HCT116 (cell line): ENCODE measurements at regions not wholly inside any gene's neighbourhood (a gene's known extent, or its start where the extent isn't known, plus 50 kb on each side); places are given as distances from the start of the nearest gene placed in this dataset.

Experiments used
- ATAC-seq: fragments of 200-7000 bp; cut with Tn5 transposase; 2 replicates; pipeline ENCODE4 v1.9.1; 2020; ENCODE audit warnings: mild to moderate bottlenecking, moderate library complexity
- BruUV-seq: library from RNA; stranded (reverse); fragments of 400-500 nt; replicated peaks from 2 replicates; lab custom pipeline; 2021; lab: Mats Ljungman, UMichigan
- CTCF ChIA-PET: fragments of 300-600 bp; sonication (Branson Sonifier 250); formaldehyde crosslinking; loops from one replicate; lab custom pipeline; 2021; ENCODE audit warnings: antibody characterized with exemption; lab: Charles Lee
- POLR2A ChIA-PET: fragments of 300-600, 350-600 bp; sonication (Branson Sonifier 250); formaldehyde crosslinking; loops from one replicate; lab custom pipeline; 2021; ENCODE audit warnings: antibody characterized with exemption; lab: Charles Lee
- RAD21 ChIA-PET, 2 experiments: fragments of 300-600 bp; sonication (Branson Sonifier 250); formaldehyde crosslinking; loops; one replicate each; lab custom pipeline; 2023; ENCODE audit warnings: low total read pairs in 2 of 2; ENCODE audit not compliant: uncharacterized antibody in 2 of 2, unreplicated experiment in 2 of 2, low non-redundant PET in 1 of 2; lab: Charles Lee
- DNase-seq: peaks from one replicate; pipeline ENCODE4 v3.0.0-alpha.2; 2010; ENCODE audit warnings: low read depth, low spot score
- H2AFZ ChIP-seq: fragments of 200-600 bp; shearing (Covaris generic), sonication (generic); 2 replicates; pipeline ENCODE4 v1.6.1; 2017; ENCODE audit warnings: low read depth, mixed run types, mixed read lengths, antibody characterized with exemption, low read length; ENCODE audit not compliant: poor library complexity, severe bottlenecking
- H3K27ac ChIP-seq: 2 replicates; pipeline ENCODE4 v1.5.1; 2012; ENCODE audit warnings: low read depth, low read length
- H3K27me3 ChIP-seq: fragments of 200-600 bp; sonication (generic); 2 replicates; pipeline ENCODE4 v1.6.1; 2016; ENCODE audit warnings: mixed run types, low read length, mixed read lengths; ENCODE audit not compliant: insufficient read depth
- H3K36me3 ChIP-seq, 2 experiments: fragments of 200-500 bp in 1 of 2; fragments of 200-600 bp in 1 of 2; sonication (Bioruptor generic) in 1 of 2; sonication (generic) in 1 of 2; 2 replicates each; pipeline versions ENCODE4 v1.5.1 to v1.6.1; 2014 to 2016; ENCODE audit warnings: low read length in 2 of 2, inconsistent platforms in 1 of 2, mixed read lengths in 1 of 2, mixed run types in 1 of 2; ENCODE audit not compliant: insufficient read depth in 2 of 2, control insufficient read depth in 1 of 2
- H3K4me1 ChIP-seq, 2 experiments: fragments of 200-600 bp in 1 of 2; sonication (generic) in 1 of 2; 2 replicates each; pipeline versions ENCODE4 v1.5.1 to v1.6.1; 2012 to 2017; ENCODE audit warnings: low read length in 2 of 2, inconsistent platforms in 1 of 2, mild to moderate bottlenecking in 1 of 2, mixed read lengths in 1 of 2, mixed run types in 1 of 2, moderate library complexity in 1 of 2; ENCODE audit not compliant: insufficient read depth in 2 of 2, control insufficient read depth in 1 of 2
- H3K4me2 ChIP-seq: fragments of 200-600 bp; sonication (generic); 2 replicates; pipeline ENCODE4 v1.6.1; 2017; ENCODE audit warnings: mixed run types, low read length, mixed read lengths
- H3K4me3 ChIP-seq, 2 experiments: fragments of 200-600 bp in 1 of 2; sonication (generic) in 1 of 2; replicated peaks in 1 of 2; 2 replicates each; pipeline ENCODE4 v1.5.1; 2011 to 2016; ENCODE audit warnings: low read length in 2 of 2, control low read depth in 1 of 2, low read depth in 1 of 2, mild to moderate bottlenecking in 1 of 2, mixed read lengths in 1 of 2, mixed run types in 1 of 2
- H3K79me2 ChIP-seq: fragments of 200-600 bp; sonication (generic); 2 replicates; pipeline ENCODE4 v1.6.1; 2017; ENCODE audit warnings: mild to moderate bottlenecking, mixed run types, low read length, moderate library complexity, mixed read lengths; ENCODE audit not compliant: insufficient read depth
- H3K9ac ChIP-seq: fragments of 200-600 bp; sonication (generic); 2 replicates; pipeline ENCODE4 v1.6.1; 2016; ENCODE audit warnings: low read length, mixed read lengths
- H3K9me2 ChIP-seq: fragments of 200-600 bp; sonication (generic), shearing (Covaris generic); 2 replicates; pipeline ENCODE4 v1.6.1; 2017; ENCODE audit warnings: mixed run types, mild to moderate bottlenecking, moderate library complexity; ENCODE audit not compliant: insufficient read depth
- H3K9me3 ChIP-seq, 2 experiments: fragments of 200-500 bp in 1 of 2; fragments of 200-600 bp in 1 of 2; sonication (Bioruptor generic) in 1 of 2; sonication (generic) in 1 of 2; 2 replicates each; pipeline ENCODE4 v1.6.1; 2014 to 2017; ENCODE audit warnings: low read length in 2 of 2, mixed read lengths in 2 of 2, inconsistent platforms in 1 of 2, low read depth in 1 of 2, mild to moderate bottlenecking in 1 of 2, mixed run types in 1 of 2, moderate library complexity in 1 of 2; ENCODE audit not compliant: control insufficient read depth in 1 of 2, insufficient read depth in 1 of 2
- H4K20me1 ChIP-seq: fragments of 200-600 bp; sonication (generic), shearing (Covaris generic); 2 replicates; pipeline ENCODE4 v1.6.1; 2017; ENCODE audit warnings: mixed run types, mild to moderate bottlenecking, moderate library complexity; ENCODE audit not compliant: insufficient read depth
- CEBPB ChIP-seq: IDR thresholded peaks from 2 replicates; pipeline ENCODE4 v1.6.1; 2012; ENCODE audit warnings: low read depth
- EGR1 ChIP-seq: IDR thresholded peaks from 2 replicates; pipeline ENCODE4 v1.6.1; 2012; ENCODE audit warnings: low read depth
- JUND ChIP-seq: IDR thresholded peaks from 2 replicates; pipeline ENCODE4 v1.6.1; 2012
- MAX ChIP-seq: IDR thresholded peaks from 2 replicates; pipeline ENCODE4 v1.6.1; 2012
- POLR2A ChIP-seq: IDR thresholded peaks from 2 replicates; pipeline ENCODE4 v1.7.0; 2011; ENCODE audit warnings: borderline replicate concordance; ENCODE audit not compliant: insufficient read depth, insufficient read length; ENCODE audit errors: extremely low read depth
- REST ChIP-seq: IDR thresholded peaks from 2 replicates; pipeline ENCODE4 v1.6.1; 2012; ENCODE audit warnings: low read depth
- SIN3A ChIP-seq: IDR thresholded peaks from 2 replicates; pipeline ENCODE4 v1.6.1; 2012; ENCODE audit warnings: low read depth
- SRF ChIP-seq: IDR thresholded peaks from 2 replicates; pipeline ENCODE4 v1.6.1; 2012; ENCODE audit warnings: low read depth
- TCF7L2 ChIP-seq: IDR thresholded peaks from 2 replicates; pipeline ENCODE4 v1.7.0; 2011; ENCODE audit warnings: borderline replicate concordance, inconsistent platforms; ENCODE audit not compliant: insufficient read depth, insufficient read length; ENCODE audit errors: extremely low read depth
- ZBTB33 ChIP-seq: IDR thresholded peaks from 2 replicates; pipeline ENCODE4 v1.6.1; 2011; ENCODE audit warnings: mild to moderate bottlenecking, low read length, moderate library complexity; ENCODE audit not compliant: insufficient replicate concordance; ENCODE audit errors: extremely low read depth
- ZFX ChIP-seq: fragments of 450-650 bp; IDR thresholded peaks from 2 replicates; pipeline ENCODE4 v1.6.1; 2017
- ZNF274 ChIP-seq: fragments of 200-500 bp; sonication (Bioruptor generic); IDR thresholded peaks from 2 replicates; pipeline ENCODE4 v1.6.1; 2014; ENCODE audit warnings: mild to moderate bottlenecking, low read depth, low read length, inconsistent platforms
- intact Hi-C: fragments of 100-400 bp; cut with micrococcal nuclease; formaldehyde crosslinking; loops from 2 replicates; pipeline ENCODE4 v1.10.0; 2022

GRCh38 chr9:86660146-86660943, 287.0 kb downstream of the GAS1 start (continued):
- no peak for TF ChIP-seq ZBTB33
- no peak for TF ChIP-seq REST
- no peak for TF ChIP-seq POLR2A
- no peak for TF ChIP-seq SIN3A

- Histone ChIP-seq H4K20me1 (no peaks in the 10 kb centered on the region), H3K79me2 (no peaks in the 10 kb centered on the region)
- no TSS peak for BruUV-seq
- TF ChIP-seq ZNF274 (no peak), CEBPB (no peak), ZFX (no peak), TCF7L2 (no peak), SRF (no peak), EGR1 (no peak), JUND (no peak), MAX (no peak), ZBTB33 (no peak), POLR2A (no peak)
- TF ChIP-seq, all 23 proteins: peak for 0
- no peak for DNase-seq
- ATAC-seq: no peak
- Histone ChIP-seq H3K4me1 (no peaks in the 10 kb centered on the region), H2AFZ (no peak overlapping the region), H3K27ac (no peak overlapping the region), H3K36me3 (no peaks in the 10 kb centered on the region), H3K4me2 (no peak overlapping the region), H3K4me3 (no peak overlapping the region), H3K9ac (no peak overlapping the region), H3K9me2 (no peaks in the 10 kb centered on the region), H3K9me3 (no peaks in the 10 kb centered on the region), H3K27me3 (peaks cover 26% of the 10 kb centered on the region; the same call in 1 of the 2 replicates)
- ChIA-PET RAD21 (no interaction called here), CTCF (no interaction called here), POLR2A (no interaction called here)
- intact Hi-C loops: no loop called here
These were observed 287.8 kb downstream of the GAS1 start for GRCh38 chr9:86659413-86660046.
